ENCODE measurements at regions not wholly inside any gene's neighbourhood (a gene's known extent, or its start where the extent isn't known, plus 50 kb on each side); places are given as distances from the start of the nearest gene placed in this dataset.

DNA sequence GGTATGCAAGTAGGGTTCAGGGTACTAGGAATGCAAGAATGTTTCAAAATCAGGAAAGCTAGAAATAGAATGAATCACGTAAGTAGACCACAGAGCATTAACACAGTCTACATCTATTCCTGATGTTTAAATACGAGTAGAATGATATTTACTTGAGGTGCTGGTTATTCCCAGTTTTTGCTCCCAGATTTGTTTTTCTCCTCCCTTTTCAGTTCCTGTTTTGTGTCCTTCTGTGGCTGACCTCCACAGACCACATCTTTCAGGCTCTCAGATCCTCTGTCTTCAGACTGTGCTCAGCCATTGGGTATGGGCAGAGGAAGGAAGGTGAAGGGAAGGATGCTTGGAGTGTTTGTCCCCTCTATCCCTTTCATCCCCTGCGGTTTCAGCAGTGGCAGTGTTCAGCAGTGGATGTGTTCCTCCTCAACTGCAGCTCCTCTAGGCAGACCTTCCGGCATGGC, 276.6 kb downstream of the ZNF621 start:
- intact Hi-C loops (cut with DNase I), result no loop called here
- Histone ChIP-seq H3K4me3 (replicated peaks in 1 of 3) (no peak overlapping the region), H3K27me3 (no peaks in the 10 kb centered on the region), H3K36me3 (no peaks in the 10 kb centered on the region), H3K27ac (no peak overlapping the region), H3K4me1 (peaks cover 0 to 7% of the 10 kb centered on the region in 2 donors), H3K9me3 (no peaks in the 10 kb centered on the region)
- DNase-seq, result no peak
- WGBS, 2 donors, result 82 to 84% methylated on average over 4 of the region's 4 CpGs
- TF ChIP-seq POLR2A (IDR thresholded peaks at IDR 0.05) (no peak), CTCF (IDR thresholded peaks at IDR 0.05) (no peak)

GRCh38 chr3:40803311-40803710, 278.6 kb downstream of the ZNF621 start:
- H3K9me3 ChIP-seq, result no peaks in the 10 kb centered on the region
- H3K27ac ChIP-seq, result no peak overlapping the region
- no peaks in the 10 kb centered on the region for H3K27me3 ChIP-seq
- WGBS, 2 donors, result 69 to 82% methylated on average over 2 of the region's 2 CpGs
- intact Hi-C loops (cut with DNase I), result no loop called here
- no peak overlapping the region for H3K4me3 ChIP-seq (replicated peaks in 1 of 3)
- peaks cover 0 to 7% of the 10 kb centered on the region in 2 donors for H3K4me1 ChIP-seq
- H3K36me3 ChIP-seq, result no peaks in the 10 kb centered on the region
- TF ChIP-seq CTCF (IDR thresholded peaks at IDR 0.05) (no peak), POLR2A (IDR thresholded peaks at IDR 0.05) (no peak)
- no peak for DNase-seq

DNA sequence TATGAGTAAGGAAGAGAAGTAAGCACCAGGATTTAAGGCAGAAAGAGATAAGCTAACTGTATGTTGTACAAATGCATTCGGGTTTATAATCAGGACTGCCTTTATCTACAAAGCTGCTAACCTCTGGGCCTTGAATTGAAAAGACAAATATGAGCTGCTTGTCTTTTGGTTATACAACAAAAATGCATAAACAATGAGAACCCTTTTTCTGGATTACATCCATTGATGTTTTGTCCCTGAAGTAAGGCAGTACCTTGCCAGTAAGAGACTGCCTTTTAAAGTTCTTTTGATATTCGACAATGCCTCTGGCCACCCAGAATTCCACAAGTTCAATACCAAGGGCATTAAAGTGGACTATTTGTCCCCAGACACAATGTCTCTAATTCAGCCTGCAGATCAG, 280.7 kb downstream of the ZNF621 start:
- Histone ChIP-seq H3K4me1 (peaks cover 0 to 3% of the 10 kb centered on the region in 2 donors), H3K36me3 (no peaks in the 10 kb centered on the region), H3K9me3 (no peaks in the 10 kb centered on the region), H3K4me3 (replicated peaks in 1 of 3) (no peak overlapping the region), H3K27ac (no peak overlapping the region), H3K27me3 (no peaks in the 10 kb centered on the region)
- TF ChIP-seq POLR2A (IDR thresholded peaks at IDR 0.05) (no peak), CTCF (IDR thresholded peaks at IDR 0.05) (no peak)
- intact Hi-C loops (cut with DNase I), result no loop called here
- WGBS, 2 donors, result 86 to 88% methylated on average over 2 of the region's 2 CpGs
- DNase-seq, result no peak

DNA sequence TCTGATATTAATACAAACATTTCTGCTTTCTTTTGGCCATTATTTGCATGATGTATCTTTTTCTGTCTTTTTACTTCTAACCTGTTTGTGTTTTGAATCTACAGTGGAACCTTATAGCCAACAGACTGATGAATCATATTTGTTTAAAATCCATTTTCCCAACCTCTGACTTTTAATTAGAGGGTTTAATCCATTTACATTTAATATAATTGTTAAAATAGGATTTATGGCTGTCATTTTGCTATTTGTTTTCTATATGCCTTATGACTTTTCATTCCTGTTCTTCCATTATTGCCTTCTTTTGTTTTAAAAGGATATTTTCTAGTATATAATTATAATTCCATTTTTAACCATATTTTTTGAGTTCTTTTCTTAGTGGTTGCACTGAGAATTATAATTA, 286.1 kb downstream of the ZNF621 start:
- Histone ChIP-seq H3K27ac (no peak overlapping the region), H3K4me1 (no peaks in the 10 kb centered on the region), H3K27me3 (no peaks in the 10 kb centered on the region), H3K9me3 (no peaks in the 10 kb centered on the region), H3K4me3 (replicated peaks in 1 of 3) (no peak overlapping the region), H3K36me3 (no peaks in the 10 kb centered on the region)
- TF ChIP-seq POLR2A (IDR thresholded peaks at IDR 0.05) (no peak), CTCF (IDR thresholded peaks at IDR 0.05) (no peak)
- no peak for DNase-seq
- intact Hi-C loops (cut with DNase I), result no loop called here

- Histone ChIP-seq H3K9me3 (no peaks in the 10 kb centered on the region), H3K27me3 (no peaks in the 10 kb centered on the region), H3K4me1 (no peaks in the 10 kb centered on the region), H3K36me3 (no peaks in the 10 kb centered on the region), H3K27ac (no peak overlapping the region), H3K4me3 (replicated peaks in 1 of 3) (no peak overlapping the region)
- DNase-seq, result no peak
- intact Hi-C loops (cut with DNase I), result no loop called here
- TF ChIP-seq CTCF (IDR thresholded peaks at IDR 0.05), result no peak
- no peak for TF ChIP-seq POLR2A (IDR thresholded peaks at IDR 0.05)
These were observed 292.3 kb downstream of the ZNF621 start for GRCh38 chr3:40817017-40817416.

Measured in thyroid gland (tissue), 4 donors.